MCF 10A (cell line): ENCODE measurements at regions not wholly inside any gene's neighbourhood (a gene's known extent, or its start where the extent isn't known, plus 50 kb on each side); places are given as distances from the start of the nearest gene placed in this dataset.

Experiments
- BruUV-seq: library from RNA; stranded (reverse); fragments of 400-500 nt; replicated peaks from 2 replicates; lab custom pipeline; 2021; lab: Mats Ljungman, UMichigan
- CTCF ChIA-PET: fragments of 300-600 bp; sonication (Branson Sonifier 250); formaldehyde crosslinking; extraction: SDS; loops from one replicate; lab custom pipeline; 2021; ENCODE audit warnings: antibody characterized with exemption, inconsistent platforms; lab: Yijun Ruan, JAX
- POLR2A ChIA-PET: fragments of 300-600, 350-650 bp; sonication (Branson Sonifier 250); formaldehyde crosslinking; extraction: SDS; loops from one replicate; lab custom pipeline; 2020; ENCODE audit warnings: antibody characterized with exemption, inconsistent platforms; lab: Yijun Ruan, JAX
- DNase-seq: peaks from one replicate; pipeline ENCODE4 v3.0.0-alpha.2; 2018; ENCODE audit not compliant: unreplicated experiment
- H3K27ac Mint-ChIP-seq: one replicate; pipeline ENCODE4 v1.8.0; 2022; ENCODE audit warnings: mild to moderate bottlenecking, low read depth, mixed read lengths; ENCODE audit not compliant: unreplicated experiment
- H3K27me3 Mint-ChIP-seq: one replicate; pipeline ENCODE4 v1.8.0; 2022; ENCODE audit warnings: mixed read lengths; ENCODE audit not compliant: insufficient read depth, unreplicated experiment
- H3K36me3 Mint-ChIP-seq: one replicate; pipeline ENCODE4 v1.8.0; 2022; ENCODE audit warnings: mild to moderate bottlenecking, moderate library complexity, mixed read lengths; ENCODE audit not compliant: insufficient read depth, unreplicated experiment
- H3K4me1 Mint-ChIP-seq: one replicate; pipeline ENCODE4 v1.8.0; 2022; ENCODE audit warnings: mixed read lengths; ENCODE audit not compliant: insufficient read depth, unreplicated experiment
- H3K4me3 Mint-ChIP-seq: one replicate; pipeline ENCODE4 v1.8.0; 2022; ENCODE audit warnings: mild to moderate bottlenecking, moderate library complexity, mixed read lengths; ENCODE audit not compliant: unreplicated experiment
- H3K9me3 Mint-ChIP-seq: one replicate; pipeline ENCODE4 v1.8.0; 2022; ENCODE audit warnings: mixed read lengths; ENCODE audit not compliant: unreplicated experiment
- intact Hi-C: fragments of 100-400 bp; cut with micrococcal nuclease; formaldehyde crosslinking; loops from 2 replicates; pipeline ENCODE4 v1.14.1; 2022
- TF ChIP-seq, protein P1 (sequence below): fragments of 200-600 bp; IDR thresholded peaks from one replicate; pipeline ENCODE4 v1.8.0; 2022; ENCODE audit warnings: antibody characterized with exemption, mild to moderate bottlenecking; ENCODE audit not compliant: unreplicated experiment

GRCh38 chr2:153195342-153195741 lies 283.2 kb downstream of the RPRM start:
- no peaks in the 10 kb centered on the region for H3K36me3 Mint-ChIP-seq
- CTCF ChIA-PET: interaction anchor here (1.3 kb wide), 1 partner anchor 8 kb away, joined by 5 read pairs; no protein-coding TSS in a partner anchor

GRCh38 chr2:153189091-153189888 lies 289.3 kb downstream of the RPRM start:
- intact Hi-C loops: no loop called here
- Mint-ChIP-seq H3K27ac (no peak overlapping the region), H3K9me3 (peaks cover 15% of the 10 kb centered on the region), H3K27me3 (peaks cover 16% of the 10 kb centered on the region), H3K4me1 (no peaks in the 10 kb centered on the region), H3K4me3 (no peak overlapping the region), H3K36me3 (no peaks in the 10 kb centered on the region)
- TF ChIP-seq, protein P1, sequence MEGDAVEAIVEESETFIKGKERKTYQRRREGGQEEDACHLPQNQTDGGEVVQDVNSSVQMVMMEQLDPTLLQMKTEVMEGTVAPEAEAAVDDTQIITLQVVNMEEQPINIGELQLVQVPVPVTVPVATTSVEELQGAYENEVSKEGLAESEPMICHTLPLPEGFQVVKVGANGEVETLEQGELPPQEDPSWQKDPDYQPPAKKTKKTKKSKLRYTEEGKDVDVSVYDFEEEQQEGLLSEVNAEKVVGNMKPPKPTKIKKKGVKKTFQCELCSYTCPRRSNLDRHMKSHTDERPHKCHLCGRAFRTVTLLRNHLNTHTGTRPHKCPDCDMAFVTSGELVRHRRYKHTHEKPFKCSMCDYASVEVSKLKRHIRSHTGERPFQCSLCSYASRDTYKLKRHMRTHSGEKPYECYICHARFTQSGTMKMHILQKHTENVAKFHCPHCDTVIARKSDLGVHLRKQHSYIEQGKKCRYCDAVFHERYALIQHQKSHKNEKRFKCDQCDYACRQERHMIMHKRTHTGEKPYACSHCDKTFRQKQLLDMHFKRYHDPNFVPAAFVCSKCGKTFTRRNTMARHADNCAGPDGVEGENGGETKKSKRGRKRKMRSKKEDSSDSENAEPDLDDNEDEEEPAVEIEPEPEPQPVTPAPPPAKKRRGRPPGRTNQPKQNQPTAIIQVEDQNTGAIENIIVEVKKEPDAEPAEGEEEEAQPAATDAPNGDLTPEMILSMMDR: no peak
- no TSS peak for BruUV-seq
- no peak for DNase-seq
- CTCF ChIA-PET: no interaction called here
- POLR2A ChIA-PET: interaction anchor here (0.7 kb wide), 1 partner anchor 24 kb away, joined by 3 read pairs; no protein-coding TSS in a partner anchor

More at GRCh38 chr2:153195342-153195741, 283.2 kb downstream of the RPRM start:
- no TSS peak for BruUV-seq
- no peak overlapping the region for H3K27ac Mint-ChIP-seq
- no peak for DNase-seq
- no peaks in the 10 kb centered on the region for H3K9me3 Mint-ChIP-seq
- intact Hi-C loops: no loop called here
- POLR2A ChIA-PET: no interaction called here
- no peaks in the 10 kb centered on the region for H3K27me3 Mint-ChIP-seq
- H3K4me1 Mint-ChIP-seq: no peaks in the 10 kb centered on the region
- TF ChIP-seq, protein P1: no peak
- no peak overlapping the region for H3K4me3 Mint-ChIP-seq

- POLR2A ChIA-PET: no interaction called here
- TF ChIP-seq, protein P1: no peak
- Mint-ChIP-seq H3K27me3 (peaks cover 16% of the 10 kb centered on the region), H3K27ac (no peak overlapping the region), H3K9me3 (no peaks in the 10 kb centered on the region), H3K4me1 (no peaks in the 10 kb centered on the region), H3K36me3 (no peaks in the 10 kb centered on the region), H3K4me3 (no peak overlapping the region)
- CTCF ChIA-PET: no interaction called here
- no TSS peak for BruUV-seq
- no peak for DNase-seq
- intact Hi-C loops: no loop called here
These were observed 298.8 kb downstream of the RPRM start for GRCh38 chr2:153179808-153180207.

DNA sequence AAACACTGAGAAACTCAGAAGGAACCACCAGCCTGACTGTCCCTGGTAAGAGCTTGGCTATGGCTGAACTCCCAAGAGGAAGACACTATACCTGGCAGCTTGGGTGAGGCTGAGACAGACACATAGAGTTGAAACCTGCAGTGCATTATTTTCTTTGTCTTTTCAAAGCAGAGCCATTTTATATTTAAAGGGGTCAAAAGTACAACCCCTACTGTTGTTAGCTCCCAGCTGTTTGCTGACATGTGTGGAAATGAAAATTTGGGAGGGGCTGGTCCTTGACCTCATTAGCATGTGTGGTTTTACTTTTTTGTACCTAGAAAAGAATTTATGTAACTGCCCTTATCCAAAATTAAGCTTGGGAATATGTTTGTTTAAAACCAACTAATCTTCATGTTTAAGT lies 309.0 kb downstream of the RPRM start:
- Mint-ChIP-seq H3K4me3 (no peak overlapping the region), H3K9me3 (no peaks in the 10 kb centered on the region), H3K4me1 (peaks cover 10% of the 10 kb centered on the region), H3K36me3 (no peaks in the 10 kb centered on the region), H3K27me3 (peaks cover 4% of the 10 kb centered on the region), H3K27ac (no peak overlapping the region)
- DNase-seq: no peak
- ChIA-PET CTCF (interaction anchor here (1.0 kb wide), 1 partner anchor 309 kb away, joined by 6 read pairs; the partner anchor contains the start of gene RPRM), POLR2A (no interaction called here)
- intact Hi-C loops: loop anchor here (5.0 kb wide), 2 partner anchors 412 to 427 kb away; no protein-coding TSS in a partner anchor
- TF ChIP-seq, protein P1: no peak
- BruUV-seq: no TSS peak
